SK-MEL-5 (cell line): ENCODE measurements at regions not wholly inside any gene's neighbourhood (a gene's known extent, or its start where the extent isn't known, plus 50 kb on each side); places are given as distances from the start of the nearest gene placed in this dataset.

Experiments used
- small RNA-seq, 2 experiments: library from RNA; depleted of rRNA; stranded (forward); fragments of <200 nt; gene quantifications; one replicate each; pipeline ENCODE3, GENCODE V24; 2014

Small RNA genes lying in the stretch of these regions (small RNA-seq; reads per million reads assigned to genes)
- gene AC091895.1 (0 to 0.14 reads per million in 2 experiments), gene AC091912.1 (0 reads per million in 2 experiments), gene AC091912.2 (0 reads per million in 2 experiments), gene AC091932.2 (0 reads per million in 2 experiments), gene AC091932.4 (0 reads per million in 2 experiments), gene AC091953.1 (0 reads per million in 2 experiments), gene AC091953.2 (0 reads per million in 2 experiments), gene AC091953.3 (0 reads per million in 2 experiments), gene AC091953.5 (0 reads per million in 2 experiments), gene AC091965.3 (0 reads per million in 2 experiments), gene RNU1-76P (0 reads per million in 2 experiments)
